ENCODE measurements at regions not wholly inside any gene's neighbourhood (a gene's known extent, or its start where the extent isn't known, plus 50 kb on each side); places are given as distances from the start of the nearest gene placed in this dataset.

DNA sequence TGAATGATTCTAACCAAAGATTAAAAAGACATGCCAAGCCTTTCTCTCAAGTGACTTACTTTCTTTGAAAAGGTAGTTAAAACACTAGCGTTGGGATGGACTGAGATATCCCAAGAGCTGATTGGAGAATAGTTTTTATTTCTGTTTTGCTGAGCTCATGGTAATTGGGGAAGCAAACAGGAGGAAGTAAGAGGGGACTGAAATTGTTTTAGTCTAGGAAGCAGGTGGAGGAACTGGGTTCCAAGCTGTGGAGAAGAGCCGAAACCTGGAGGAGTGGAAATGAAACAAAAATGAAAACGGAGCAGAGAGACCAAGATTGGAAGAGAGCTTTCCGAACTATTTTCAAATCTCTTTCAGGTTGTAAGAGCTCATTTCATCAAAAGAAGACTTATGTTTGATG is 59.9 kb upstream of the TENT5A start:
- TF ChIP-seq, protein P1, sequence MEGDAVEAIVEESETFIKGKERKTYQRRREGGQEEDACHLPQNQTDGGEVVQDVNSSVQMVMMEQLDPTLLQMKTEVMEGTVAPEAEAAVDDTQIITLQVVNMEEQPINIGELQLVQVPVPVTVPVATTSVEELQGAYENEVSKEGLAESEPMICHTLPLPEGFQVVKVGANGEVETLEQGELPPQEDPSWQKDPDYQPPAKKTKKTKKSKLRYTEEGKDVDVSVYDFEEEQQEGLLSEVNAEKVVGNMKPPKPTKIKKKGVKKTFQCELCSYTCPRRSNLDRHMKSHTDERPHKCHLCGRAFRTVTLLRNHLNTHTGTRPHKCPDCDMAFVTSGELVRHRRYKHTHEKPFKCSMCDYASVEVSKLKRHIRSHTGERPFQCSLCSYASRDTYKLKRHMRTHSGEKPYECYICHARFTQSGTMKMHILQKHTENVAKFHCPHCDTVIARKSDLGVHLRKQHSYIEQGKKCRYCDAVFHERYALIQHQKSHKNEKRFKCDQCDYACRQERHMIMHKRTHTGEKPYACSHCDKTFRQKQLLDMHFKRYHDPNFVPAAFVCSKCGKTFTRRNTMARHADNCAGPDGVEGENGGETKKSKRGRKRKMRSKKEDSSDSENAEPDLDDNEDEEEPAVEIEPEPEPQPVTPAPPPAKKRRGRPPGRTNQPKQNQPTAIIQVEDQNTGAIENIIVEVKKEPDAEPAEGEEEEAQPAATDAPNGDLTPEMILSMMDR (IDR thresholded peaks at IDR 0.05; ENCODE audit: low read depth, low read length, missing control alignments): no peak
- no peak overlapping the region for H3K4me3 ChIP-seq (ENCODE audit: low read depth, low read length)
- DNase-seq (ENCODE audit: low read depth): no peak

DNA sequence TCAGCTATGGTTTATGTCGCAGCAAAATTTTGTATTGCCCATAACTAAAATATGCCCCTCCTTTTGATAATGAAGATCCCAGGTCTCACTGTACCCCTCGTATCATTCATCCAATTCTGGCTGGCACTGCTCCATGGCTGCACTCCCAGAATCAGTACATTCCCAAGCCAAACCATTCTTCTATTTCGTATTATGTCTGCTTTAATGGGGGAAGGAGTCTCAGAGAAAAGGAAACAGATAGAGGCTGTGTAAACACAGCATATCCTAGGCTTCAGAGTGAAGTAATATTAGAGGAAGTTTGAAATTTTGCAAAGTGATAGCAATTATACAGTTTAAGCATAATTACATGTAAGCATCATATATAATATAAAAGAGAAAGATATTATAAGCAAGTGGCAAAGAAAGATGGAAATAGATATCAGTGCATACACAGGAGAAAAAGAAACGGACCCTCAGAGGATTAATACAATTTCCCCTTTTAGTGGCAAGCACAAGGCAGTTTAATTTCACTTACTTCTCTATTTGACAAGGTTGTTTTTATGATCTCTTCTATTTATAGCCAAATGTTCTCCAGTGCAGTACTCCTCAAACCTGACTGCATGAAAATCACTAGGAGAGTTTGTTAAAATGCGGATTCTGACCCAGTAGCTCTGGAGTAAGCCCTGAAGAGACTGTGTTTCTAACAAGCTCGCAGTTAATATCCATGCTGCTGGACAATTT is 56.5 kb upstream of the TENT5A start:
- no peak for DNase-seq (ENCODE audit: low read depth)
- no peak overlapping the region for H3K4me3 ChIP-seq (ENCODE audit: low read depth, low read length)
- TF ChIP-seq, protein P1 (IDR thresholded peaks at IDR 0.05; ENCODE audit: low read depth, low read length, missing control alignments): no peak

GRCh38 chr6:81806793-81807565 is 54.5 kb upstream of the TENT5A start:
- TF ChIP-seq, protein P1 (IDR thresholded peaks at IDR 0.05; ENCODE audit: low read depth, low read length, missing control alignments): no peak
- no peak overlapping the region for H3K4me3 ChIP-seq (ENCODE audit: low read depth, low read length)
- DNase-seq (ENCODE audit: low read depth): no peak

DNA sequence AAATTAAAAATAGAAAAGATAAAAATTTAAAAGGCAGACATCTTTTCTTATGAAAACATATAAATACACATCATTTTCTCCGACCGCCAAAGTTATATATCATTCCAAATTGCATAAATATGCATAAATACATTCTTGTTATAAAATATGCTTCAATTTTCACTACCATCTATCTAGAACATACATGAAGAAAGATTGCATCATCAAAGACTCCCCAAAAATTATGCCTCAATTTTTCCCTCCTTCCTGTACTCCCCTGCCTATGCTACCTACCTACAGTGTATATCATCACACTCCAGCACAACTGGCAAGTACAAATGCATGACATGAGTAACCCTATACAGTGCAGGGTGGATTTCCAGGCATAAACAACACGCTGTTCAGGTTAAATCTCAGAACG is 49.9 kb upstream of the TENT5A start:
- H3K4me3 ChIP-seq (ENCODE audit: low read depth, low read length): no peak overlapping the region
- no peak for DNase-seq (ENCODE audit: low read depth)

More for the DNA sequence above, 49.9 kb upstream of the TENT5A start:
- TF ChIP-seq, protein P1 (IDR thresholded peaks at IDR 0.05; ENCODE audit: low read depth, low read length, missing control alignments): no peak
